ENCODE measurements at regions not wholly inside any gene's neighbourhood (a gene's known extent, or its start where the extent isn't known, plus 50 kb on each side); places are given as distances from the start of the nearest gene placed in this dataset.

DNA sequence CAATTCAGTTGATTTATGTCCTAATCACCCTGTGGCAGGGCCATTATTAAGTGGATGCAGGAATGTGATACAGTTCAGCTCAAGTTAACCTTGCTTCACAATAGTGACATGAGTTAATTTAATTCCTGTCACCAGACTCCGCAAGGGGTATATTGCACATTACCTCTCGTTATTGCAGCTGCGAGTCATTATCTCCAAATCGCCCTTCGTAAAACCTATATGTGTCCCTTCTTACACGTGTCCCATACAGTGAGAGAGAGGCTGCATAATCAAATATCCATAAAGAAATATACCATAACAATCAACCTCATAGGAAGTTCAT is 369.9 kb upstream of the ANXA10 start:
- intact Hi-C loops (cut with micrococcal nuclease): no loop called here
- Mint-ChIP-seq H3K27ac (no peak overlapping the region), H3K27me3 (ENCODE audit: insufficient read depth) (no peaks in the 10 kb centered on the region), H3K4me3 (no peak overlapping the region), H3K4me1 (ENCODE audit: low read depth) (no peaks in the 10 kb centered on the region), H3K9me3 (peaks cover 8% of the 10 kb centered on the region), H3K36me3 (ENCODE audit: low read depth) (no peaks in the 10 kb centered on the region)
- no peak for DNase-seq (ENCODE audit: low spot score)

DNA sequence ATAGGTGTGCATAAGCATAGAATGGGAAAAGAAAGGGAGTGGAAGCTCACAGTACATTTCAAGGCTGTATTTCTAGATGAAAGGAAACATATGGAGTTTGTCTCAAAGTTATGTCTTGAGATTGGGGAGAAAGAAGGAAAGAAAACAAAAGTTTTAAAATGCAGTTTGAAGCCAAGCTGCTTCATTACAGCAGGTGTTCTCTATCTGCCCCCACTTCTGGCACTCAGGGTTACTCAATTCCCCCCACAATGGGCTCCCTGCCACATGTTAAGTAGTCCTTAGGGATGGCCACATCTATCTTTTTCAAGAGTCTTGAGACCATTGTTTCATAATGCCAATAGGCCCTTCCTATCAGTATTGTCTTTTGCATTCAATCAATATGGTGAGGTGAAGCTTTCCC is 367.4 kb upstream of the ANXA10 start:
- Mint-ChIP-seq H3K27ac (no peak overlapping the region), H3K27me3 (ENCODE audit: insufficient read depth) (no peaks in the 10 kb centered on the region), H3K9me3 (peaks cover 8% of the 10 kb centered on the region), H3K36me3 (ENCODE audit: low read depth) (no peaks in the 10 kb centered on the region), H3K4me1 (ENCODE audit: low read depth) (no peaks in the 10 kb centered on the region), H3K4me3 (no peak overlapping the region)
- no peak for DNase-seq (ENCODE audit: low spot score)
- intact Hi-C loops (cut with micrococcal nuclease): no loop called here

DNA sequence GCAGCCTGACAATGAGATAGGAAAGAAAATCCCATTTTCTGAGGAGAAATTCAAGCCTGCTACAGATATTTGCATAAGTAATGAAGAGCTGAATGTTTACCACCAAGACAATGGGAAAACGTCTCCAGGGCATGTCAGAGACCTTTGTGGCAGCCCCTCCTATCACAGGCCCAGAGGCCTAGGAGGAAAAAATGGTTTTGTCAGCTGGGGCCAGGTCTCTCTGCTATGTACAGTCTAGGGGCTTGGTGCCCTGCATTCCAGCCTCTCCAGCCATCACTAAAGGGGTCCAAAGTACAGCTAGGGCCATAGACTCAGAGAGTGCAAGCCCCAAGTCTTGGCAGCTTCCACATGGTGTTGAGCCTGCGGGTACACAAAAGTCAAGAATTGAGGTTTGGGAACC is 361.6 kb upstream of the ANXA10 start:
- intact Hi-C loops (cut with micrococcal nuclease): no loop called here
- H3K27me3 Mint-ChIP-seq (ENCODE audit: insufficient read depth): no peaks in the 10 kb centered on the region

DNA sequence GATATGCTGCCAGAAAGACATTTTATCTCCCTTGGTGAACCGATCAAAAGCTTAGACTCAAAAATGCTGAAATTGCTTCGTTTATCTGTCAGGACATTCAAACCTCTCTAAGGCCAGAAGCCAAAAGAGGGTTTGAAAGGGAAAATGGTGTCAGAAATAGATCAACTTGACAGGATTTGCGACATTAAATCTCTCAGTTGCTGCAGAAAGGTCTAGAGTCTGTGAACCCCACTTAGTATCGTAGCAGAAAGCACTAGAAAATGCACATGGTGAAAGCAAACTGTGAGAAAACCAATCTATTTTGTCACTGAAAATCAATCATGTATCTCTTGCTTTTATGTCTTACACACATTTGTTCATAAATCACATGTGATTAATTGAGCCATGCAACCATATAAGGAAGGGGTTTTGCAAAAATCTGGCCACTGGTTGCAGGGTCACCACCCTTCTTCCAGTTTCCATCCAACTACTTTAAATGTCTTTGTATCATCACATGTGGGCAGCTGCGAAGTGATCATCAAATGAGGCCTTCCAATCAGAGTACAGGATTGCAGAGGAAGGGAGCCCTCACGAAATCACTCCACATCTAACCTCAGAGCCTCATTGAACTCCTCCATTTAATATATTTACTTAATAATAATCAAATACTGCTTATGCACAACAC is 347.2 kb upstream of the ANXA10 start:
- H3K4me1 Mint-ChIP-seq (ENCODE audit: low read depth): no peaks in the 10 kb centered on the region
- H3K27me3 Mint-ChIP-seq (ENCODE audit: insufficient read depth): no peaks in the 10 kb centered on the region
- H3K4me3 Mint-ChIP-seq: no peak overlapping the region
- H3K27ac Mint-ChIP-seq: no peak overlapping the region
- no peak for DNase-seq (ENCODE audit: low spot score)
- H3K9me3 Mint-ChIP-seq: no peaks in the 10 kb centered on the region
- H3K36me3 Mint-ChIP-seq (ENCODE audit: low read depth): no peaks in the 10 kb centered on the region
- intact Hi-C loops (cut with micrococcal nuclease): no loop called here

More for the DNA sequence above, 361.6 kb upstream of the ANXA10 start:
- Mint-ChIP-seq H3K27ac (no peak overlapping the region), H3K9me3 (peaks cover 22% of the 10 kb centered on the region), H3K4me1 (ENCODE audit: low read depth) (no peaks in the 10 kb centered on the region), H3K36me3 (ENCODE audit: low read depth) (peaks cover 2% of the 10 kb centered on the region), H3K4me3 (no peak overlapping the region)
- no peak for DNase-seq (ENCODE audit: low spot score)

DNA sequence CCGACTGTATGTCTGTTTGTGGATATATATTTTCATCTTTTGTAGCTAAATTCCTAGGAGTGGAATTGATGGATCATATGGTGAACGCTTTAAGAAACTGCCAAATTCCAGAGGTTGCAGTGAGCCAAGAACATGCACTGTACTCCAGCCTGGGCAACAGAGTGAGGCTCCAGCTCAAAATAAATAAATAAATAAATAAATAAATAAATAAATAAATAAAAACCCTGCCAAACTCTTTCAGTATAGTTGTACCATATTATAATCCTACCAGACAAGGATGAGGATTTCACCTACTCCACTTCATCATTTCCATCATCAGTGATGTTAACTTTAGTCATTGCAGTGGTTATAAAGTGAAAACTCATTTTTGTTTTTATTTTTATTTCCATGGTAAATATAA is 325.1 kb upstream of the ANXA10 start:
- DNase-seq (ENCODE audit: low spot score): no peak
- no peaks in the 10 kb centered on the region for H3K27me3 Mint-ChIP-seq (ENCODE audit: insufficient read depth)
- intact Hi-C loops (cut with micrococcal nuclease): no loop called here
- no peak overlapping the region for H3K27ac Mint-ChIP-seq
- peaks cover 12% of the 10 kb centered on the region for H3K9me3 Mint-ChIP-seq
- no peaks in the 10 kb centered on the region for H3K36me3 Mint-ChIP-seq (ENCODE audit: low read depth)
- no peaks in the 10 kb centered on the region for H3K4me1 Mint-ChIP-seq (ENCODE audit: low read depth)
- no peak overlapping the region for H3K4me3 Mint-ChIP-seq

DNA sequence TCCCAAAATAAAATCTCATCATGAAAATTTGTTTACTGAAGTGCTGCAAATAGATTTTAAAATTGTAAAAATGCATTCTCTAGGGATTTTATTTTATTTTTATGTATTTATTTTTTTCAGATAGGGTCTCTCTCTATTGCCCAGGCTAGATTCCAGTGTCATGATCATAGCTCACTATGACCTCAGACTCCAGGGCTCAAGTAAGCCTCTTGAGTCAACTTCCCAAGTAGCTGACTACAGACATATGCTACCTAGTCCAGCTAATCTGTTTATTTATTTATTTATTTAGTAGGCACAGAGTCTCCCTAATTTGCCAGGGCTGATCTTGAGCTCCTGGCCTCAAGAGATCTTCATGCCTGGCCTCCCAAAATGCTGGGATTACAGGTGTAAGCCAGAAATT is 317.7 kb upstream of the ANXA10 start:
- Mint-ChIP-seq H3K4me3 (no peak overlapping the region), H3K36me3 (ENCODE audit: low read depth) (no peaks in the 10 kb centered on the region), H3K9me3 (peaks cover 5% of the 10 kb centered on the region)

DNA sequence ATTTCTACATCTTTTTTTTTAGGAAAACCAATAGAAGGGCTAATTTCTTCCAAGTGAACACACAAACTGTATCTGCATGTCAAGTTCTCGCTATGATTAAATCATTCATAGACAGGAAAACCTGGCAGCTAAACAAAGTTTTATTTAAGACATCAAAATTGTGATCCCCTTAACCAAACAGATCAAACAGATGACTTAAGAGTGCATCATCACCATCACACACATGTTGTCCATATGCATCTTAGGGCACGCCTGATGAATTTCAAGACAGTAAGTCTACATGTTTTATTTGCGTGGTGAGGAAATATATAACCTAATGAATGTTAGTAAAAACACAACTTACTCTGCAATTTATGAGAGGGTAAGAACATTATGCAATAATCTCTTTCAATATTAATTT is 317.0 kb upstream of the ANXA10 start:
- H3K27me3 Mint-ChIP-seq (ENCODE audit: insufficient read depth): no peaks in the 10 kb centered on the region
- H3K4me1 Mint-ChIP-seq (ENCODE audit: low read depth): no peaks in the 10 kb centered on the region
- no peak overlapping the region for H3K4me3 Mint-ChIP-seq
- no peak for DNase-seq (ENCODE audit: low spot score)
- intact Hi-C loops (cut with micrococcal nuclease): no loop called here
- no peak overlapping the region for H3K27ac Mint-ChIP-seq
- peaks cover 12% of the 10 kb centered on the region for H3K9me3 Mint-ChIP-seq
- H3K36me3 Mint-ChIP-seq (ENCODE audit: low read depth): no peaks in the 10 kb centered on the region

More for the DNA sequence above, 317.7 kb upstream of the ANXA10 start:
- Mint-ChIP-seq H3K27ac (no peak overlapping the region), H3K27me3 (ENCODE audit: insufficient read depth) (no peaks in the 10 kb centered on the region), H3K4me1 (ENCODE audit: low read depth) (no peaks in the 10 kb centered on the region)
- intact Hi-C loops (cut with micrococcal nuclease): no loop called here
- no peak for DNase-seq (ENCODE audit: low spot score)

DNA sequence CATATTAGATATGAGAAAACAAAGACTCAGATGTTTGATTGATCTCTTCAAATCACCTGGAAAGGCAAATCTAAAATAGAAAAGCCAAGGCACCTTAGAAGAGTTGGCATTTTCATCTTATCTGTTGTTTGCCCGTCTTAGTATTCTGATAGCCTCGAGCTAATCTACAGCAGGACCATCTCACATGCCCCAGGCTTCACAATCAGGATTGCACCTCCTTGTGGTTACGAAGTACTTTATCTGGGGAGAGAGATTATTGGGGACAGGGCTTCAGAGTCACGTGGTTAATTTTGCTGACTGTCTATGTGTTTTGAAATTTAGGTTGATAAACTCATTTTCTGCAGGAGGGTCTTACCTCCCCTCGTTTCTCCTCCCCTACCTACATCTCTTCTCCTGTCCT is 313.1 kb upstream of the ANXA10 start:
- no peak for DNase-seq (ENCODE audit: low spot score)
- Mint-ChIP-seq H3K36me3 (ENCODE audit: low read depth) (no peaks in the 10 kb centered on the region), H3K4me3 (no peak overlapping the region), H3K27me3 (ENCODE audit: insufficient read depth) (no peaks in the 10 kb centered on the region), H3K4me1 (ENCODE audit: low read depth) (no peaks in the 10 kb centered on the region), H3K27ac (no peak overlapping the region), H3K9me3 (peaks cover 12% of the 10 kb centered on the region)
- intact Hi-C loops (cut with micrococcal nuclease): no loop called here

DNA sequence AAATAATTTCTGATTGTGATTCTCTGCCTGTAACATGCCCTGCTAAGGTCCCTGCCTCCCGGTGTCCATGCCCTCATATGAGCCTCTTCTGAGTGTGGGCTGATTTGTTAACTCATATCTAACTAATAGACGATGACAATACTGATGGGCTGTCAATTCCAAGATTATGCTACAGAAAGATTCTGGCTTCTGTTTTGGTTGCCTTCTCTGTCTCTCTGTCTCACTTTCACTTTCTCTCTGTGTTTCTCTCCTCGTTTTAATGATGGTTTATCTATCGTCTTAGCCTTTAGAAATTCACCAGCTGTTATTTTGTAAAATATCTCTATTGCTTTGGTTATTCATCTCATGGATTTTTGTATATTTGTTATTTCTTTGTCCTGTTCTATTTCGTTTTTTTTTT is 312.5 kb upstream of the ANXA10 start:
- peaks cover 12% of the 10 kb centered on the region for H3K9me3 Mint-ChIP-seq
- no peaks in the 10 kb centered on the region for H3K4me1 Mint-ChIP-seq (ENCODE audit: low read depth)
- intact Hi-C loops (cut with micrococcal nuclease): loop anchor here (10.0 kb wide), 1 partner anchor 385 kb away; no protein-coding TSS in a partner anchor
- H3K36me3 Mint-ChIP-seq (ENCODE audit: low read depth): no peaks in the 10 kb centered on the region
- no peak for DNase-seq (ENCODE audit: low spot score)
- no peak overlapping the region for H3K27ac Mint-ChIP-seq
- no peaks in the 10 kb centered on the region for H3K27me3 Mint-ChIP-seq (ENCODE audit: insufficient read depth)
- no peak overlapping the region for H3K4me3 Mint-ChIP-seq

DNA sequence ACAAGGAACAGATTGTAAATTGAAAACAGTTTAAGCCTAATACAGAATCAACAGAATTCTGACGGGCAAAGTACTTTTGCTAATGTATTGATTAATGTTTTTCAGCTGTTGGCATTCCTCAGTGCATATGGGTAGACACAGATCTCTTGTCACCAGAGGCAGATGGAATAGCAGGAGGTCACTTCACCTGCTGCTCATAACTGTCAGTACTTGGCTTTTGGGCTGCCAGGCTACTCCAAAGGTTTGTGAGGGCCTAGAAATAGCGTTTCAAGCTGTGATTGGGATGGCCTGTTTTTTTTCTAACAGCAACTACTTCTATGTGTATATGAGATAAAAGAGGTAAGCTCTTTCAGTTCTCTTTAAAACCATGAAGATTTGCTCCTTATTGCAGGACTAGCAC is 307.5 kb upstream of the ANXA10 start:
- no peak overlapping the region for H3K27ac Mint-ChIP-seq
- no peaks in the 10 kb centered on the region for H3K27me3 Mint-ChIP-seq (ENCODE audit: insufficient read depth)
- no peak for DNase-seq (ENCODE audit: low spot score)
- peaks cover 5% of the 10 kb centered on the region for H3K9me3 Mint-ChIP-seq
- H3K4me3 Mint-ChIP-seq: no peak overlapping the region
- H3K4me1 Mint-ChIP-seq (ENCODE audit: low read depth): no peaks in the 10 kb centered on the region
- H3K36me3 Mint-ChIP-seq (ENCODE audit: low read depth): no peaks in the 10 kb centered on the region
- intact Hi-C loops (cut with micrococcal nuclease): loop anchor here (5.0 to 10.0 kb wide), 2 partner anchors 380 to 532 kb away; partner anchors contain the start of gene DDX60

DNA sequence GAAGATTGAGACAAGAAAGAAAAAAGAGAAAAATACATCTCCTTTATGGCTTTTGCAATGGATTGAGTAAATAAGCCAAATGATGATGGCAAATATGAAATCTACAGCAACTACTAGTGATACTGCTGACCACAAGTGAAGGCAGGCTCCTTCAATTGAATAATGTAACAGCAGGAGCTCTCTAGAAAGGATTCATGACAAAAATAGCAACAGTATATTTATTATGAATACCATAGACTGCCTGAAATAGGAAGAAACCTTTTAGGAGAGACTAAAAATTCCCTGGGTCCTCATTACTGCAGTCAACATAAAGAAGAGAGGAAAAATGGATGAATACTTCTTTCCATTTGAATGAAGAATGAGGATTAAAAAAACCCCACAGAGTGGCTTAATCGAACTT is 306.8 kb upstream of the ANXA10 start:
- no peak for DNase-seq (ENCODE audit: low spot score)
- Mint-ChIP-seq H3K9me3 (no peaks in the 10 kb centered on the region), H3K4me3 (no peak overlapping the region), H3K27me3 (ENCODE audit: insufficient read depth) (no peaks in the 10 kb centered on the region), H3K4me1 (ENCODE audit: low read depth) (no peaks in the 10 kb centered on the region), H3K36me3 (ENCODE audit: low read depth) (no peaks in the 10 kb centered on the region), H3K27ac (no peak overlapping the region)
- intact Hi-C loops (cut with micrococcal nuclease): loop anchor here (5.0 to 10.0 kb wide), 2 partner anchors 379 to 532 kb away; partner anchors contain the start of gene DDX60

DNA sequence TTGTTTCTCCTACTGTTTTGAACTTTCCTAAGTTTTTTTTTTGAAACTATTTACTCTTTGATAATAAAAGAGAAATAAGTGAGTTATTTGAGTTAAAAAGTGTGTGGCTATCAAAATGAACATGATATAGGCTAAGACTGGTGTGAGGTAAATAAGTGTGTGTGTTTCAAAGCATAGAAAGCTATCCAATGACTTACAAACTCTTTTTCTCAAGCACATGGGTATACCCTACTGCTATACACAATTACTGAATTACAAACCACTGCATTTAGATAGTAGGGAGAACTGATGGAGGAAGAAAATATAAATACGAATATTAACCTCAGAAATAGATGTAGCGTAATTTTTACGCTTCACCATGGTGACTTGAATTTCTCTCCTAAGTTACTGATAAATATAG is 305.8 kb upstream of the ANXA10 start:
- no peaks in the 10 kb centered on the region for H3K4me1 Mint-ChIP-seq (ENCODE audit: low read depth)
- no peak overlapping the region for H3K4me3 Mint-ChIP-seq
- H3K36me3 Mint-ChIP-seq (ENCODE audit: low read depth): no peaks in the 10 kb centered on the region
- no peak for DNase-seq (ENCODE audit: low spot score)
- intact Hi-C loops (cut with micrococcal nuclease): loop anchor here (5.0 to 10.0 kb wide), 2 partner anchors 378 to 531 kb away; partner anchors contain the start of gene DDX60
- H3K27ac Mint-ChIP-seq: no peak overlapping the region
- H3K27me3 Mint-ChIP-seq (ENCODE audit: insufficient read depth): no peaks in the 10 kb centered on the region
- no peaks in the 10 kb centered on the region for H3K9me3 Mint-ChIP-seq

DNA sequence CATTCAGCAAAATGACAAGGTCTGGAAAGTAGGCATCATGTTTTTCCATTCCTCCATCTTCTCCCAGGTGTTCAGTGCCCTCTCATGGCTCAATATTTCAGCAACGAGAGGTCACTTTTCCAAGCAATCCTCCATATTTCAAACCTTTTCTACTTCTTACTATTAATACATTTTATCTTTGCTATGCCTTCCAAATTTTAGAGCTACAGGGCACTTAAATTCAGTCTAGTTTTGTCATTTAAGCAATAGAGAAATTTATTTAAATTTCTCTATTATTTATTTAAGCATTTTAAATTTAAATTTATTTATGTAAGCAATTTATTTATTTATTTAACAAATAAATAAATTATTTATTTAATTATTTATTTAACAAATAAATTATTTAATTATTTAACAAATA is 305.1 kb upstream of the ANXA10 start:
- intact Hi-C loops (cut with micrococcal nuclease): loop anchor here (5.0 to 10.0 kb wide), 2 partner anchors 378 to 530 kb away; partner anchors contain the start of gene DDX60
- DNase-seq (ENCODE audit: low spot score): no peak
- no peaks in the 10 kb centered on the region for H3K4me1 Mint-ChIP-seq (ENCODE audit: low read depth)
- no peaks in the 10 kb centered on the region for H3K9me3 Mint-ChIP-seq
- H3K36me3 Mint-ChIP-seq (ENCODE audit: low read depth): no peaks in the 10 kb centered on the region
- H3K4me3 Mint-ChIP-seq: no peak overlapping the region
- H3K27ac Mint-ChIP-seq: no peak overlapping the region
- H3K27me3 Mint-ChIP-seq (ENCODE audit: insufficient read depth): no peaks in the 10 kb centered on the region
